Neural crest cell (in vitro differentiated cells): ENCODE measurements at regions not wholly inside any gene's neighbourhood (a gene's known extent, or its start where the extent isn't known, plus 50 kb on each side); places are given as distances from the start of the nearest gene placed in this dataset.
"Not testable (repeated sequence)": the region's sequence is repeated elsewhere in the genome, so short reads cannot be mapped to it uniquely, and the experiment has no call there.

Experiments used
- DNase-seq: peaks from one replicate; pipeline ENCODE4 v3.0.0; 2021; ENCODE audit warnings: low read depth, mixed read lengths, low spot score
- H3K27ac Mint-ChIP-seq: one replicate; pipeline ENCODE4 v1.8.0; 2021; ENCODE audit warnings: mild to moderate bottlenecking, mixed read lengths; ENCODE audit not compliant: unreplicated experiment
- H3K27me3 Mint-ChIP-seq: 2 replicates; pipeline ENCODE4 v1.8.0; 2021; ENCODE audit warnings: low read depth, mild to moderate bottlenecking, mixed read lengths
- H3K36me3 Mint-ChIP-seq: 2 replicates; pipeline ENCODE4 v1.8.0; 2021; ENCODE audit warnings: low read depth, mild to moderate bottlenecking, mixed read lengths
- H3K4me1 Mint-ChIP-seq: 2 replicates; pipeline ENCODE4 v1.8.0; 2021; ENCODE audit warnings: mixed read lengths
- H3K4me3 Mint-ChIP-seq: one replicate; pipeline ENCODE4 v1.8.0; 2021; ENCODE audit warnings: mild to moderate bottlenecking, mixed read lengths
- H3K9me3 Mint-ChIP-seq: 2 replicates; pipeline ENCODE4 v1.8.0; 2021; ENCODE audit warnings: mixed read lengths
- TF ChIP-seq, protein P1 (sequence below): fragments of 200-600 bp; sonication (generic); conservative IDR thresholded peaks from 2 replicates; pipeline ENCODE4 v1.5.0; 2021; ENCODE audit warnings: antibody characterized with exemption, mild to moderate bottlenecking

DNA sequence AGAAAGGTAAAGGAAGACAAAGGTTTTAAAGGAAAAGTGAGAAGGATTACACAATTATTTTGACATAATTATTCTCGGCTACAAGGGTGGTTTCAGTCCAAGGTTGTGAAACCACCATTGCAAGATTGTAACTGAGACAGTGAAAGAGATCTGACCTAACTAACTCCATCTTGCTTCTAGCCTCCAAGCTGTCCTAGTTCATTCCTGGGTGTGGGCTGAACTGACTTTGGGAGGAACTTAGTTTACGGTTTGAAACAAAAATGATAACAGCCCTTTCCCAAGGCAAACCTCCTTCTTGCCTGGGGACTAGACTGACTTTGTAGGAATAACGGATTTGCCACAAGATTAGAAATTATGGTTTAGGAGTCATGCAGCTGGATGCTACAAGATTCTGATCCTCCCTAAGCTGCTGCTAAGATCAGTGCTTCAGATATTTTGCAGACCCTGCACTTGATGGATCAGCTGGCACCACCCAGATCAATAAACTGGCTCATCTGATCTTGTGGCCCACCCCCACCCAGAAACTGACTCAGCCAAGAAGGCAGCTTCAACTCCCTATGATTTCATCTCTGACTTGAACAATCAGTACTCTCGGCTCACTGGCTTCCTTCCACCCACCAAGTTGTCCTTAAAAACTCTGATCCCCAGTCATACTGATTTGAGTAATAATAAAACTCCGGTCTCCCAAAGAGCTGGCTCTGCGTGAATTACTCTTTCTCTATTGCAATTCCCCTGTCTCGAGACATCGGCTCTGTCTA lies 57.7 kb upstream of the AADACL2 start:
- Mint-ChIP-seq H3K4me3 (no peak overlapping the region), H3K27me3 (no peaks in the 10 kb centered on the region), H3K36me3 (peaks cover 4% of the 10 kb centered on the region), H3K4me1 (no peaks in the 10 kb centered on the region), H3K9me3 (peaks cover 8% of the 10 kb centered on the region), H3K27ac (no peak overlapping the region)
- TF ChIP-seq, protein P1, sequence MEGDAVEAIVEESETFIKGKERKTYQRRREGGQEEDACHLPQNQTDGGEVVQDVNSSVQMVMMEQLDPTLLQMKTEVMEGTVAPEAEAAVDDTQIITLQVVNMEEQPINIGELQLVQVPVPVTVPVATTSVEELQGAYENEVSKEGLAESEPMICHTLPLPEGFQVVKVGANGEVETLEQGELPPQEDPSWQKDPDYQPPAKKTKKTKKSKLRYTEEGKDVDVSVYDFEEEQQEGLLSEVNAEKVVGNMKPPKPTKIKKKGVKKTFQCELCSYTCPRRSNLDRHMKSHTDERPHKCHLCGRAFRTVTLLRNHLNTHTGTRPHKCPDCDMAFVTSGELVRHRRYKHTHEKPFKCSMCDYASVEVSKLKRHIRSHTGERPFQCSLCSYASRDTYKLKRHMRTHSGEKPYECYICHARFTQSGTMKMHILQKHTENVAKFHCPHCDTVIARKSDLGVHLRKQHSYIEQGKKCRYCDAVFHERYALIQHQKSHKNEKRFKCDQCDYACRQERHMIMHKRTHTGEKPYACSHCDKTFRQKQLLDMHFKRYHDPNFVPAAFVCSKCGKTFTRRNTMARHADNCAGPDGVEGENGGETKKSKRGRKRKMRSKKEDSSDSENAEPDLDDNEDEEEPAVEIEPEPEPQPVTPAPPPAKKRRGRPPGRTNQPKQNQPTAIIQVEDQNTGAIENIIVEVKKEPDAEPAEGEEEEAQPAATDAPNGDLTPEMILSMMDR: no peak
- DNase-seq: no peak

DNA sequence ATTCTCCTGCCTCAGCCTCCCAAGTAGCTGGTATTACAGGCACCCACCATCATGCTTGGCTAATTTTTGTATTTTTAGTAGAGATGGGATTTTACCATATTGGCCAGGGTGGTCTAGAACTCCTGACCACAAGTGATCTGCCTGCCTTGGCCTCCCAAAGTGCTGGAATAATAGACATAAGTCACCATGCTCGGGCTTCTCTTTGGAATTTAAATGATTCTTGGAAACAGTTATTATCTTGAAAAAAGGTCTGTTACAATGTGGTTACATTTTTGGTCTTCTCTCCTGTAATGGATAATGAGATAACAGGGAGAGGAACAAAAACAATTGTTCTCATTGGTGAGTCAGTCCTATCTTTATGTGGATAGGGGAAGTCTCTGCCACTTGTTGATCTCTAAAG lies 59.8 kb upstream of the AADACL2 start:
- Mint-ChIP-seq H3K27me3 (no peaks in the 10 kb centered on the region), H3K9me3 (peaks cover 8% of the 10 kb centered on the region), H3K4me3 (no peak overlapping the region), H3K36me3 (peaks cover 4% of the 10 kb centered on the region), H3K4me1 (no peaks in the 10 kb centered on the region), H3K27ac (no peak overlapping the region)
- TF ChIP-seq, protein P1: no peak
- DNase-seq: no peak

DNA sequence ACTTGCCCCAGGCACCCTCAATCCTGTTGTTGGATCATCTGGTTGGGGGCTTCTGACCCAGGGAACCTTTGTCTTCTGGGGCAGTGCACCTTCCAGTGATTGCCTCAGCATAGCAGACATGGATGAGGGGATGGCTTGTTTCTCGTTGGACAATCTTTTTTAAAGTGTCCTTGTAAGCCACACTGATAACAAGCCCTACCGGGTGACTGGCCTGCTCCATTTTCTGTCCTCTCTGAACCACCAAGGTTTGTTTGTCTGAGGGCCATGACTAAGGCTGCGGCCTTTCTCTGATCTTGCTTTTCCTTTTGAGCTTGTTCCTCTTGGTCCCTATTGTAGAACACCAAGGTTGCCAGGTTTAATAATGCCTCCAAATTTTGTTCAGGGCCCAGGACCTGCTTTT lies 66.0 kb upstream of the AADACL2 start:
- H3K4me3 Mint-ChIP-seq, H3K4me1 Mint-ChIP-seq, H3K9me3 Mint-ChIP-seq, H3K36me3 Mint-ChIP-seq, H3K27me3 Mint-ChIP-seq, H3K27ac Mint-ChIP-seq, DNase-seq: not testable (repeated sequence)

DNA sequence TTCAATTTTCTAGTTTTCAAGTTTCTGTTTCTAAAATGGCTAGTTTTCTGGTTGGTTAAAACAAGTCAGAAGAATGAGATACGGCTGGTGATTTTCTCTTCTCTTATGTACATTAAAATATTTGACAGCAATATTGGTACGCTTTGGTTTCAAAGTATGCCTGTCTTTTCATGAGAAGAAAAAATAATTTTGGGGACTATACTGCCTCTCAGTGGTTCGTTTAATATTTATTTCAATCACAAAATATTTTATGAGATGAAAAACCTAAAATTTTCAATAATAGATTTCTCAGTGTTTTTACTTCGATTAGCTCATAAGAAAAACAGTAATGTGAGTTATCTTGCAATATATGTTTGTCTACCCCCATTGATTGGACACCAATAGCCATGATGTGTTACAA lies 72.8 kb upstream of the AADACL2 start:
- Mint-ChIP-seq H3K27ac (no peak overlapping the region), H3K4me1 (no peaks in the 10 kb centered on the region), H3K27me3 (no peaks in the 10 kb centered on the region), H3K9me3 (no peaks in the 10 kb centered on the region), H3K36me3 (no peaks in the 10 kb centered on the region), H3K4me3 (no peak overlapping the region)
- no peak for DNase-seq
- TF ChIP-seq, protein P1: no peak

DNA sequence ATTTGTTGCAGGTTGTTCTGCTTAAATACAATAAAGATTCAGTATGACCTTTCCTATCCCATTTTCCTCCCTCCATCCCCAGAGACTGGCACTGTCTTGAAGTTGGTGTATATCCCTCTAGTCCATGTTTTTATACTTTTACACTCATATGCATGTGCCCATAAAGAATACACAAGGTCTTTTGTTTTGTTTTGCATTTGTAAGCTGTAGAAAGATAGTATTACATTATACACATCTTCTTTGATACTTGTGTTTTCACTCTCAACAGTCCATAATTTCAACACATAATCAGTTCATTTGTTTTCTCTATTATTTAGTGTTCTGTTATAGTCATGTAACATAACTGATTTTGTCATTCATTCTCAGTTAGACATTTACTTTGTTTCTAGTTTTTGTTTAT lies 88.7 kb upstream of the AADACL2 start:
- no peaks in the 10 kb centered on the region for H3K27me3 Mint-ChIP-seq
- peaks cover 4% of the 10 kb centered on the region for H3K9me3 Mint-ChIP-seq

DNA sequence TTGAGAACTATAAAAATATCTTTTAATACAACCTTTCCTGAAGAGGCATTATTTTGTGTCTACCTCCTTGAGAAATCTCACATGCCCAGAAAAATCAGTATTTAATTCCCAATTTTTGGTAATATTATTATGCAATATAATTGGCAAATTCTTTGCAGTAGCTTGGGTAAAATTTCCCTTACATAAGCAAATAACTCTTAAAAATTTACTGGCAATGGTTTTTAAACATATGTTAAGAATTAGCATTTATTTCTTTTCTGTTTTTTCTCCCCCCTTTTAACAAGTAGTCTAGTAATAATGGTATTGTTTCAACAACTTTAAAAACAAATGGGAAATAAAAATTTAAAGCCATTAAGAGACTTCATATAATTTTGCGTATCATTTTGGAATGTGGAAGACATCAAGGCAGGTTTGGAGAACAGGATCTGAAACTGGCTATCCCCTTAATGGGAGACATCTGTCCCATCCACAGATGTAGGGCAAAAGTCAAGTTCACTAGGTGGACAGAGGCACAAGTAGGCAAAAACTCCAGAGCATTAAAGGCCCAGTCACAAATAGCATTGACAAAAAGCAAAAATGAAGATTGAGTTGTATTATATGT lies 89.6 kb upstream of the AADACL2 start:
- no peak for DNase-seq
- Mint-ChIP-seq H3K27me3 (no peaks in the 10 kb centered on the region), H3K9me3 (peaks cover 4% of the 10 kb centered on the region), H3K4me3 (no peak overlapping the region), H3K36me3 (no peaks in the 10 kb centered on the region), H3K4me1 (no peaks in the 10 kb centered on the region), H3K27ac (no peak overlapping the region)
- TF ChIP-seq, protein P1: no peak

More for the DNA sequence above, 88.7 kb upstream of the AADACL2 start:
- H3K4me3 Mint-ChIP-seq: no peak overlapping the region
- H3K27ac Mint-ChIP-seq: no peak overlapping the region
- no peak for DNase-seq
- TF ChIP-seq, protein P1: no peak
- no peaks in the 10 kb centered on the region for H3K4me1 Mint-ChIP-seq
- no peaks in the 10 kb centered on the region for H3K36me3 Mint-ChIP-seq
